HG02571 (cell line): ENCODE measurements at regions not wholly inside any gene's neighbourhood (a gene's known extent, or its start where the extent isn't known, plus 50 kb on each side); places are given as distances from the start of the nearest gene placed in this dataset.
"Not testable (repeated sequence)": the region's sequence is repeated elsewhere in the genome, so short reads cannot be mapped to it uniquely, and the experiment has no call there.

Source experiments
- ATAC-seq: cut with Tn5 transposase; IDR thresholded peaks from one replicate; pipeline ENCODE4 v1.9.1; 2021; ENCODE audit warnings: mild to moderate bottlenecking, moderate library complexity; ENCODE audit not compliant: unreplicated experiment

- ATAC-seq, result no peak
Observed at GRCh38 chr22:49475253-49475652, 352.4 kb downstream of the BRD1 start.

- ATAC-seq, result no peak
Observed at GRCh38 chr22:49473286-49473685, 354.4 kb downstream of the BRD1 start.

- ATAC-seq, result no peak
Observed at GRCh38 chr22:49470741-49471503, 356.8 kb downstream of the BRD1 start.

GRCh38 chr22:49469896-49470740 is 357.6 kb downstream of the BRD1 start:
- ATAC-seq, result no peak

- no peak for ATAC-seq
Observed at GRCh38 chr22:49468487-49469198, 359.0 kb downstream of the BRD1 start.

- ATAC-seq, result no peak
Observed at GRCh38 chr22:49466878-49467595, 360.6 kb downstream of the BRD1 start.

- no peak for ATAC-seq
Observed at GRCh38 chr22:49464037-49464436, 363.6 kb downstream of the BRD1 start.

- ATAC-seq, result no peak
Observed at GRCh38 chr22:49462795-49463194, 364.9 kb downstream of the BRD1 start.

- ATAC-seq, result no peak
Observed at GRCh38 chr22:49462291-49462690, 365.4 kb downstream of the BRD1 start.

GRCh38 chr22:49461674-49462073 is 366.0 kb downstream of the BRD1 start:
- no peak for ATAC-seq

- no peak for ATAC-seq
Observed at GRCh38 chr22:49460592-49461281, 366.9 kb downstream of the BRD1 start.

GRCh38 chr22:49460091-49460490 is 367.6 kb downstream of the BRD1 start:
- ATAC-seq, result no peak

GRCh38 chr22:49458708-49459099 is 369.0 kb downstream of the BRD1 start:
- no peak for ATAC-seq

GRCh38 chr22:49457946-49458707 is 369.5 kb downstream of the BRD1 start:
- ATAC-seq, result no peak

GRCh38 chr22:49457146-49457545 is 370.5 kb downstream of the BRD1 start:
- ATAC-seq, result no peak

- ATAC-seq, result no peak
Observed at GRCh38 chr22:49455595-49455994, 372.1 kb downstream of the BRD1 start.

- no peak for ATAC-seq
Observed at GRCh38 chr22:49454726-49455125, 372.9 kb downstream of the BRD1 start.

- no peak for ATAC-seq
Observed at GRCh38 chr22:49453771-49454170, 373.9 kb downstream of the BRD1 start.

GRCh38 chr22:49453019-49453418 is 374.7 kb downstream of the BRD1 start:
- ATAC-seq, result not testable (repeated sequence)
